ENCODE measurements at regions not wholly inside any gene's neighbourhood (a gene's known extent, or its start where the extent isn't known, plus 50 kb on each side); places are given as distances from the start of the nearest gene placed in this dataset.

- DNase-seq (no peak), ATAC-seq (ENCODE audit: low FRiP score) (no peak)
- Histone ChIP-seq H3K27me3 (ENCODE audit: control insufficient read depth in 1 of 2, insufficient read depth in 2 of 2, low read length in 1 of 2) (no peaks in the 10 kb centered on the region), H3K9me3 (ENCODE audit: control insufficient read depth, low read length) (no peaks in the 10 kb centered on the region), H3K36me3 (ENCODE audit: control insufficient read depth in 1 of 2, insufficient read depth in 2 of 2, low read length in 1 of 2) (no peaks in the 10 kb centered on the region), H3K4me3 (ENCODE audit: low read length in 2 of 2) (no peak overlapping the region), H3K27ac (ENCODE audit: low read depth in 1 of 2, low read length in 2 of 2) (no peak overlapping the region), H3K4me1 (ENCODE audit: control insufficient read depth in 1 of 2, insufficient read depth in 2 of 2, low read length in 2 of 2) (no peaks in the 10 kb centered on the region)
- intact Hi-C loops (cut with DNase I): no loop called here
- 59 to 82% methylated on average over 2 of the region's 2 CpGs for WGBS, 2 donors
Observed at GRCh38 chr10:44519361-44519760, 134.5 kb upstream of the CXCL12 start.

GRCh38 chr10:44520651-44521050 lies 135.8 kb upstream of the CXCL12 start:
- 98 to 100% methylated on average over 2 of the region's 2 CpGs for WGBS, 2 donors
- ATAC-seq (ENCODE audit: low FRiP score) (no peak), DNase-seq (no peak)
- Histone ChIP-seq H3K4me3 (ENCODE audit: low read length in 2 of 2) (no peak overlapping the region), H3K9me3 (ENCODE audit: control insufficient read depth, low read length) (no peaks in the 10 kb centered on the region), H3K27ac (ENCODE audit: low read depth in 1 of 2, low read length in 2 of 2) (no peak overlapping the region), H3K4me1 (ENCODE audit: control insufficient read depth in 1 of 2, insufficient read depth in 2 of 2, low read length in 2 of 2) (no peaks in the 10 kb centered on the region), H3K27me3 (ENCODE audit: control insufficient read depth in 1 of 2, insufficient read depth in 2 of 2, low read length in 1 of 2) (no peaks in the 10 kb centered on the region), H3K36me3 (ENCODE audit: control insufficient read depth in 1 of 2, insufficient read depth in 2 of 2, low read length in 1 of 2) (no peaks in the 10 kb centered on the region)
- intact Hi-C loops (cut with DNase I): no loop called here

DNA sequence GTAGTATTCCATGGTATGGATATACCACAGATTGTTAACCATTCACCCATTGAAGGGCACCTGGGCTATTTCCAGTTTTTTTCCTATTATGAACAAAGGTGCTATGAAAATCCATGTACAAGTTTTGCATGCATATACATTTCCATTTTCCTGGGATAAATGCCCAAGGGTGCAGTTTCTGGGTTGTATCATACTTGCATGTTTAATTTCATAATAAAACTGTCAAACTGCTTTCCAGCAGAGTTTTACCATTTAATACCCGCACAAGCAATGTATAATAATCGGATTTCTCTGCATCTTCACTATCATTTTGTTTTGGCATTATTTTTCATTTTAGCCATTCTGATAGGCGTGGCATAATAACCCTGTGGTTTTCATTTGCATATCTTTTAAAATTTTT lies 154.3 kb upstream of the CXCL12 start:
- Histone ChIP-seq H3K36me3 (ENCODE audit: control insufficient read depth in 1 of 2, insufficient read depth in 2 of 2, low read length in 1 of 2) (no peaks in the 10 kb centered on the region), H3K4me3 (ENCODE audit: low read length in 2 of 2) (no peak overlapping the region), H3K9me3 (ENCODE audit: control insufficient read depth, low read length) (no peaks in the 10 kb centered on the region), H3K27me3 (ENCODE audit: control insufficient read depth in 1 of 2, insufficient read depth in 2 of 2, low read length in 1 of 2) (no peaks in the 10 kb centered on the region), H3K4me1 (ENCODE audit: control insufficient read depth in 1 of 2, insufficient read depth in 2 of 2, low read length in 2 of 2) (no peaks in the 10 kb centered on the region), H3K27ac (ENCODE audit: low read depth in 1 of 2, low read length in 2 of 2) (no peak overlapping the region)
- DNase-seq (no peak), ATAC-seq (ENCODE audit: low FRiP score) (no peak)
- 92 to 94% methylated on average over 3 of the region's 3 CpGs for WGBS, 2 donors
- intact Hi-C loops (cut with DNase I): no loop called here

DNA sequence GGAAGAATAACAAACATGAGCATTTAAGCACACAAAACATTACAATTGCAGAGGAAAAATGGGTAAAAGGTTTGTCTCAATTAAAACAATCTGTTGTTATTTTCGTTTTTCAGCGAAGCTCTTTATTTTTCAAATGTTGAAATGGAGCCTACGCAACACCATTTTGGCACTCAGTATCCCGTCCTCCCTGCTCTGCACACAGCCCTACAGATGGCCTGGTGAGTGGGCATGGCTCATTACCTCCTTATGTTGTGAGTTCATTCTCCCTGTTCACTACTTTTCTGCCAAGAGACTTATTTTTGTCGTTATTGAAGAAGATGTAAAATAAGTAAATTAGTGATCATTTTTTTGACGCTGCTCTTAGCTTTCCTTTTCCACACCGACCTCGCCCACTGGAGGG lies 167.8 kb upstream of the CXCL12 start:
- Histone ChIP-seq H3K36me3 (ENCODE audit: control insufficient read depth in 1 of 2, insufficient read depth in 2 of 2, low read length in 1 of 2) (no peaks in the 10 kb centered on the region), H3K9me3 (ENCODE audit: control insufficient read depth, low read length) (peaks cover 8% of the 10 kb centered on the region), H3K27ac (ENCODE audit: low read depth in 1 of 2, low read length in 2 of 2) (no peak overlapping the region), H3K4me3 (ENCODE audit: low read length in 2 of 2) (no peak overlapping the region), H3K27me3 (ENCODE audit: control insufficient read depth in 1 of 2, insufficient read depth in 2 of 2, low read length in 1 of 2) (no peaks in the 10 kb centered on the region), H3K4me1 (ENCODE audit: control insufficient read depth in 1 of 2, insufficient read depth in 2 of 2, low read length in 2 of 2) (no peaks in the 10 kb centered on the region)
- 86 to 91% methylated on average over 8 of the region's 8 CpGs for WGBS, 2 donors
- DNase-seq: no peak
- no peak for ATAC-seq (ENCODE audit: low FRiP score)
- intact Hi-C loops (cut with DNase I): no loop called here

DNA sequence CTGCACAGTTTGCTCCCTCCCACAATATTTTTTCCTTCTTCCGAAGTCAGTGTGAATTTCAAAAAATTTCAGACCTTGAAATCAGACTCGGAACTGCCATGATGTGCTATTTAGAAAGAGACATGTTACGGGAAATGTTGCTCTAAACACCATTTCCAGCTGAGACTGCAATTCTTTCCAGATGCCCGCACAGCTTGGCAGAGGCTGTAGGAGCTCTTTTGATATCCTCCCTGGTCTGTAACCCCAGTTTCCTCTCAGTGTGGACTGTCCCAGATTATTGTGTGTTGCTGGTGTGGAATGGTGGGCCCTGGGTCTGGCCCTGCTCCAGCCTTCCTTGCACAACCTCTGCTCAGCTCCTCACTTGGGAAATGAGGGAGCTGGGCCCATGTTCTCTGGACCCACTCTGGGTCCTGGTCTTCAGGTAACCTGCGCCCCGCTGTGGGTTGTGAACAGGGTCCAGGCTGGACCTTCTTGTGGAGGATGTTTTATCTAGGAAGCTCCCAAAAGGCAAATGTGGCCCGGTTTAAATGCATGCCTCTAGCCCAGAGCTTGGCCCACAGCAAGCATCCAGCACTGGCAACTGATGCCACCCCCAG lies 172.8 kb upstream of the CXCL12 start:
- ATAC-seq (ENCODE audit: low FRiP score) (no peak), DNase-seq (no peak)
- Histone ChIP-seq H3K27ac (ENCODE audit: low read depth in 1 of 2, low read length in 2 of 2) (no peak overlapping the region), H3K4me1 (ENCODE audit: control insufficient read depth in 1 of 2, insufficient read depth in 2 of 2, low read length in 2 of 2) (no peaks in the 10 kb centered on the region), H3K4me3 (ENCODE audit: low read length in 2 of 2) (no peak overlapping the region), H3K36me3 (ENCODE audit: control insufficient read depth in 1 of 2, insufficient read depth in 2 of 2, low read length in 1 of 2) (no peaks in the 10 kb centered on the region), H3K9me3 (ENCODE audit: control insufficient read depth, low read length) (no peaks in the 10 kb centered on the region), H3K27me3 (ENCODE audit: control insufficient read depth in 1 of 2, insufficient read depth in 2 of 2, low read length in 1 of 2) (no peaks in the 10 kb centered on the region)
- intact Hi-C loops (cut with DNase I): no loop called here
- WGBS, 2 donors: 88 to 89% methylated on average over 7 of the region's 7 CpGs

DNA sequence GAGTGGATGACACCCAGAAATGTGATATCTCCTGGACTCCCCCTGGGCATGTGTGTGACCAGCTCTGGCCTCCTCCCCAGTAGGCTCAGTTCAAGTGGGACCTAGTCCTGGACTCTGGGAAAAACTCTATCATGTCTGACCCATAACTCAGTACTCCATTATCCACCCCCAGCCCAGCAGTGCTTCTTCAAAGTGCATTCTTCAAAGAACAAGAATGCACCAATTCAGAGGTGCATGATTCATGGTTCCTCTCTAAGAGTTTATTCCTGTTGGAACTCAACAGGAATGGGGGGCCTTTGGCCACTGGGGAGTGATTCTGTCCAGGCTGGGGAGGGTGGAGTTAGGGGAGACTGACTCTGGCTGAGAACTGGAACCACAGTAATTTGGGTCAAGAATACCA lies 173.6 kb upstream of the CXCL12 start:
- H3K9me3 ChIP-seq (ENCODE audit: control insufficient read depth, low read length): no peaks in the 10 kb centered on the region
- no peaks in the 10 kb centered on the region for H3K36me3 ChIP-seq (ENCODE audit: control insufficient read depth in 1 of 2, insufficient read depth in 2 of 2, low read length in 1 of 2)
- H3K4me3 ChIP-seq (ENCODE audit: low read length in 2 of 2): no peak overlapping the region
- H3K4me1 ChIP-seq (ENCODE audit: control insufficient read depth in 1 of 2, insufficient read depth in 2 of 2, low read length in 2 of 2): no peaks in the 10 kb centered on the region
- no peak overlapping the region for H3K27ac ChIP-seq (ENCODE audit: low read depth in 1 of 2, low read length in 2 of 2)
- intact Hi-C loops (cut with DNase I): no loop called here
- ATAC-seq (ENCODE audit: low FRiP score) (no peak), DNase-seq (no peak)
- H3K27me3 ChIP-seq (ENCODE audit: control insufficient read depth in 1 of 2, insufficient read depth in 2 of 2, low read length in 1 of 2): no peaks in the 10 kb centered on the region

DNA sequence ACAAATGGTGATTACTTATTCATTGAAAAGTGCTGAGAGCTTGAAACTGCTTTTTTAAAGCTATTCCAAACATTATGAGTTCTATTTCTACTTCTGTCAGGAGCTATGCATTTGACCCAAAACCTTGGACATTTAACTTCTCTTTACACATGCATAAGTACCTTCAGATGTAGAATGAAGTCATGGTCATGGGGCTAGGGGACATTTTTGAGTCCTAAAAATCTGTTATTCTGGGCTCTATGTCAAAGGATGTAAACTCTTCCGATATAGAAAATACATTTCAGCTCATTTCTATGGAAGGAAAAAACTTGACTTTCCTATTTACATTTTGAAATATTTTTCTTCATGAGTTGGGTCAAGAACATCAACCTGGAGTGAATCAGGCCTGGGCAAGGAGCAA lies 179.5 kb upstream of the CXCL12 start:
- WGBS, 2 donors: 97 to 100% methylated on average over 1 of the region's 1 CpG

DNA sequence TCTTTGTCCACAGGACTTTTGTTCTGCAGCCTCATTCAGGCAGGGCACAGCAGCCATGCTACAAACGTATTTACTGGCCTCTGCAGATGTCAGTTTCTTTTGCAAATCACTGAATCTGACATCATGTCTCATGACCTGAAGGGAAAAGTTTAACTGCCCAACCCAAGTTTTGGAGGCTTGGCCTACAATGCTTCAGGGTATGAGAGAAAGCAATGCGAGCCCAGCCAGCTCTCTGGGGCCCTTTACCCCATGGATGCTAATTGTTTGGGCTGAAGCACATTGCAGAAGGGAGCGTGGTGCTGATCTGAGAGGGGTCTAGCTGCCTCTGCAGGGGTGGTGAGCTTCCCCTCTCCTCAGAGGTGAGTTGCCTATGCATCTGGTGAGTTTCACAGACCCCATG lies 179.9 kb upstream of the CXCL12 start:
- no peaks in the 10 kb centered on the region for H3K36me3 ChIP-seq (ENCODE audit: control insufficient read depth in 1 of 2, insufficient read depth in 2 of 2, low read length in 1 of 2)
- intact Hi-C loops (cut with DNase I): no loop called here
- no peak for DNase-seq
- H3K27me3 ChIP-seq (ENCODE audit: control insufficient read depth in 1 of 2, insufficient read depth in 2 of 2, low read length in 1 of 2): no peaks in the 10 kb centered on the region
- H3K27ac ChIP-seq (ENCODE audit: low read depth in 1 of 2, low read length in 2 of 2): no peak overlapping the region
- no peak overlapping the region for H3K4me3 ChIP-seq (ENCODE audit: low read length in 2 of 2)
- H3K4me1 ChIP-seq (ENCODE audit: control insufficient read depth in 1 of 2, insufficient read depth in 2 of 2, low read length in 2 of 2): no peaks in the 10 kb centered on the region
- no peaks in the 10 kb centered on the region for H3K9me3 ChIP-seq (ENCODE audit: control insufficient read depth, low read length)
- no peak for ATAC-seq (ENCODE audit: low FRiP score)
- WGBS, 2 donors: 66% methylated on average over 3 of the region's 3 CpGs

More for the DNA sequence above, 179.5 kb upstream of the CXCL12 start:
- Histone ChIP-seq H3K4me1 (ENCODE audit: control insufficient read depth in 1 of 2, insufficient read depth in 2 of 2, low read length in 2 of 2) (no peaks in the 10 kb centered on the region), H3K4me3 (ENCODE audit: low read length in 2 of 2) (no peak overlapping the region), H3K36me3 (ENCODE audit: control insufficient read depth in 1 of 2, insufficient read depth in 2 of 2, low read length in 1 of 2) (no peaks in the 10 kb centered on the region), H3K9me3 (ENCODE audit: control insufficient read depth, low read length) (no peaks in the 10 kb centered on the region), H3K27me3 (ENCODE audit: control insufficient read depth in 1 of 2, insufficient read depth in 2 of 2, low read length in 1 of 2) (no peaks in the 10 kb centered on the region), H3K27ac (ENCODE audit: low read depth in 1 of 2, low read length in 2 of 2) (no peak overlapping the region)
- no peak for ATAC-seq (ENCODE audit: low FRiP score)
- intact Hi-C loops (cut with DNase I): no loop called here
- DNase-seq: no peak

- WGBS, 2 donors: 49 to 65% methylated on average over 1 of the region's 1 CpG
- ATAC-seq (ENCODE audit: low FRiP score) (no peak), DNase-seq (no peak)
- no peaks in the 10 kb centered on the region for H3K9me3 ChIP-seq (ENCODE audit: control insufficient read depth, low read length)
- intact Hi-C loops (cut with DNase I): no loop called here
- peaks cover 1 to 5% of the 10 kb centered on the region in 2 donors for H3K4me1 ChIP-seq (ENCODE audit: control insufficient read depth in 1 of 2, insufficient read depth in 2 of 2, low read length in 2 of 2)
- no peaks in the 10 kb centered on the region for H3K36me3 ChIP-seq (ENCODE audit: control insufficient read depth in 1 of 2, insufficient read depth in 2 of 2, low read length in 1 of 2)
- no peak overlapping the region for H3K27ac ChIP-seq (ENCODE audit: low read depth in 1 of 2, low read length in 2 of 2)
- no peak overlapping the region for H3K4me3 ChIP-seq (ENCODE audit: low read length in 2 of 2)
- H3K27me3 ChIP-seq (ENCODE audit: control insufficient read depth in 1 of 2, insufficient read depth in 2 of 2, low read length in 1 of 2): no peaks in the 10 kb centered on the region
Observed at GRCh38 chr10:44566786-44567185, 181.9 kb upstream of the CXCL12 start.
